ENCODE measurements at regions not wholly inside any gene's neighbourhood (a gene's known extent, or its start where the extent isn't known, plus 50 kb on each side); places are given as distances from the start of the nearest gene placed in this dataset.
"Not testable (repeated sequence)": the region's sequence is repeated elsewhere in the genome, so short reads cannot be mapped to it uniquely, and the experiment has no call there.

DNA sequence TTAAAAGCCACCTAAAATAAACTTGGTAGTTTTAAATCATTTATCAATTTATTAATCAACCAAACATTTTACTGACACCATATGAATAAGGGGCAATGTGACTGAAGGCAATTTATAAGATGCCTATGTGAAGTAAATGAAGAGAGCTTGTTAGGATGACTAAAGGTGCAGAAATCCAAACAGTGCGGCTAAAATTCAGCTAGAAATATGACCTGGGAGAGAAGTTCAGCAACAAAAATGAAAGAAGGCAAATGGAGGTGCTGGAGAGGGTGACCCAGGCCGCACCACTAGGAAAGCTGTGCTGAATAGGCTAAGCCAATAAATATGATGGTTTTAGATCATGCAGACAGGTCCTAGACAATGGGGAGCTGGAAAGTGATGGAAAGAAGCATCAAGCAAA lies 403.7 kb downstream of the BTG1 start:
- Histone ChIP-seq H3K79me2 (ENCODE audit: low read length) (no peaks in the 10 kb centered on the region), H3K27me3 (replicated peaks; ENCODE audit: insufficient read depth, low read length) (no peaks in the 10 kb centered on the region), H4K20me1 (ENCODE audit: insufficient read depth, low read length) (no peaks in the 10 kb centered on the region), H3K9me3 (replicated peaks; ENCODE audit: insufficient read depth, low read length) (no peaks in the 10 kb centered on the region), H3K9ac (ENCODE audit: low read length) (no peak overlapping the region), H2AFZ (ENCODE audit: low read length) (no peak overlapping the region), H3F3A (ENCODE audit: insufficient read depth, low read length) (no peaks in the 10 kb centered on the region), H3K4me2 (ENCODE audit: low read depth, low read length) (no peak overlapping the region), H3K4me1 (ENCODE audit: low read length) (no peaks in the 10 kb centered on the region), H3K9me2 (replicated peaks; ENCODE audit: insufficient read depth, low read length) (no peaks in the 10 kb centered on the region; the same call in 1 of the 2 replicates), H3K36me3 (replicated peaks; ENCODE audit: insufficient read depth, low read length) (no peaks in the 10 kb centered on the region), H3K27ac (ENCODE audit: low read length) (no peak overlapping the region), H3K4me3 (ENCODE audit: low read length) (no peak overlapping the region)
- TF ChIP-seq EZH2 (optimal IDR thresholded peaks at IDR 0.05; ENCODE audit: low read depth, low read length), result no peak
- TF ChIP-seq, protein P1, sequence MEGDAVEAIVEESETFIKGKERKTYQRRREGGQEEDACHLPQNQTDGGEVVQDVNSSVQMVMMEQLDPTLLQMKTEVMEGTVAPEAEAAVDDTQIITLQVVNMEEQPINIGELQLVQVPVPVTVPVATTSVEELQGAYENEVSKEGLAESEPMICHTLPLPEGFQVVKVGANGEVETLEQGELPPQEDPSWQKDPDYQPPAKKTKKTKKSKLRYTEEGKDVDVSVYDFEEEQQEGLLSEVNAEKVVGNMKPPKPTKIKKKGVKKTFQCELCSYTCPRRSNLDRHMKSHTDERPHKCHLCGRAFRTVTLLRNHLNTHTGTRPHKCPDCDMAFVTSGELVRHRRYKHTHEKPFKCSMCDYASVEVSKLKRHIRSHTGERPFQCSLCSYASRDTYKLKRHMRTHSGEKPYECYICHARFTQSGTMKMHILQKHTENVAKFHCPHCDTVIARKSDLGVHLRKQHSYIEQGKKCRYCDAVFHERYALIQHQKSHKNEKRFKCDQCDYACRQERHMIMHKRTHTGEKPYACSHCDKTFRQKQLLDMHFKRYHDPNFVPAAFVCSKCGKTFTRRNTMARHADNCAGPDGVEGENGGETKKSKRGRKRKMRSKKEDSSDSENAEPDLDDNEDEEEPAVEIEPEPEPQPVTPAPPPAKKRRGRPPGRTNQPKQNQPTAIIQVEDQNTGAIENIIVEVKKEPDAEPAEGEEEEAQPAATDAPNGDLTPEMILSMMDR (IDR thresholded peaks at IDR 0.05; ENCODE audit: low read length), result no peak
- TF ChIP-seq EZH2phosphoT487 (IDR thresholded peaks at IDR 0.05; ENCODE audit: low read length), result no peak
- no peak for DNase-seq

DNA sequence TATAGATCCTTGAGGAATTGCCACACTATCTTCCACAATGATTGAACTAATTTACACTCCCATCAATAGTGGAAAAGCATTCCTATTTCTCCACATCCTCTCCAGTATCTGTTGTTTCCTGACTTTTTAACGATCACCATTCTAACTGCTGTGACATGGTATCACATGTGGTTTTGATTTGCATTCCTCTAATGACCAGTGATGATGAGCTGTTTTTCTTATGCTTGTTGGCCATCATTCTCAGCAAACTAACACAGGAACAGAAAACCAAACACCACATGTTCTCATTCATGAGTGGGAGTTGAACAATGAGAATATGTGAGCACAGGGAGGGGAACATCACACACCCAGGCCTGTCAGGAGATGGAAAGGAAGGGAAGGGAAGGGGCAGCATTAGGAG lies 411.8 kb downstream of the BTG1 start:
- H3K9ac ChIP-seq (ENCODE audit: low read length); DNase-seq; H3K4me1 ChIP-seq (ENCODE audit: low read length); H3F3A ChIP-seq (ENCODE audit: insufficient read depth, low read length); H3K9me2 ChIP-seq (replicated peaks; ENCODE audit: insufficient read depth, low read length); H2AFZ ChIP-seq (ENCODE audit: low read length); H3K36me3 ChIP-seq (replicated peaks; ENCODE audit: insufficient read depth, low read length); H3K9me3 ChIP-seq (replicated peaks; ENCODE audit: insufficient read depth, low read length); H4K20me1 ChIP-seq (ENCODE audit: insufficient read depth, low read length); H3K4me2 ChIP-seq (ENCODE audit: low read depth, low read length); H3K79me2 ChIP-seq (ENCODE audit: low read length); H3K27me3 ChIP-seq (replicated peaks; ENCODE audit: insufficient read depth, low read length); H3K27ac ChIP-seq (ENCODE audit: low read length); H3K4me3 ChIP-seq (ENCODE audit: low read length): not testable (repeated sequence)

- no peak for TF ChIP-seq EZH2phosphoT487 (IDR thresholded peaks at IDR 0.05; ENCODE audit: low read length)
- TF ChIP-seq EZH2 (optimal IDR thresholded peaks at IDR 0.05; ENCODE audit: low read depth, low read length), result no peak
- TF ChIP-seq, protein P1 (IDR thresholded peaks at IDR 0.05; ENCODE audit: low read length), result no peak
- no peak overlapping the region for H3K4me2 ChIP-seq (ENCODE audit: low read depth, low read length)
- H3K9me3 ChIP-seq (replicated peaks; ENCODE audit: insufficient read depth, low read length), result no peaks in the 10 kb centered on the region
- H3K36me3 ChIP-seq (replicated peaks; ENCODE audit: insufficient read depth, low read length), result no peaks in the 10 kb centered on the region
- no peaks in the 10 kb centered on the region for H3K79me2 ChIP-seq (ENCODE audit: low read length)
- H2AFZ ChIP-seq (ENCODE audit: low read length), result no peak overlapping the region
- no peak for DNase-seq
- no peaks in the 10 kb centered on the region for H3K27me3 ChIP-seq (replicated peaks; ENCODE audit: insufficient read depth, low read length)
- no peak overlapping the region for H3K9ac ChIP-seq (ENCODE audit: low read length)
- no peaks in the 10 kb centered on the region for H3K4me1 ChIP-seq (ENCODE audit: low read length)
- H4K20me1 ChIP-seq (ENCODE audit: insufficient read depth, low read length), result no peaks in the 10 kb centered on the region
- H3F3A ChIP-seq (ENCODE audit: insufficient read depth, low read length), result no peaks in the 10 kb centered on the region
- H3K27ac ChIP-seq (ENCODE audit: low read length), result no peak overlapping the region
- no peaks in the 10 kb centered on the region for H3K9me2 ChIP-seq (replicated peaks; ENCODE audit: insufficient read depth, low read length)
- no peak overlapping the region for H3K4me3 ChIP-seq (ENCODE audit: low read length)
These were observed 413.6 kb downstream of the BTG1 start for GRCh38 chr12:91732086-91732485.

DNA sequence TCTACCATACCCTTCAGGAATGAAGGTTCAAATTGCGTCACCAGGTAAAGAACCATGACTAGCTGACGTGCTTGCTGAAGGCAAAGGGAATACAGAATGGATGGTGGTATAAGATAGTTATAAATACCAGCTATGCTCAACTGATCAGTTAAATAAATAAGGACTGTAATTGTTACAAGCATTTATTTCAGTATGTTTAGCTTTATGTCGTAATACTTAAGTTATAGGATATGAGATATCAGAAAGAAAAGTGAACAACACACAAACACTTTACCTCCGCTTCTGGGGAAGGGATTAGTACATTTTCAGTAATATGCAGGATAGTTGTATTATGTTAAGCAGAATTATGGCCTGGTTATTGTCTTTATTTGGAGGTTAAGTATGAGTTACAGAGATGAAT lies 416.1 kb downstream of the BTG1 start:
- Histone ChIP-seq H3K4me1 (ENCODE audit: low read length) (no peaks in the 10 kb centered on the region), H4K20me1 (ENCODE audit: insufficient read depth, low read length) (no peaks in the 10 kb centered on the region), H3K36me3 (replicated peaks; ENCODE audit: insufficient read depth, low read length) (no peaks in the 10 kb centered on the region), H3K79me2 (ENCODE audit: low read length) (no peaks in the 10 kb centered on the region), H3K9me3 (replicated peaks; ENCODE audit: insufficient read depth, low read length) (no peaks in the 10 kb centered on the region), H3K27me3 (replicated peaks; ENCODE audit: insufficient read depth, low read length) (no peaks in the 10 kb centered on the region), H3K9me2 (replicated peaks; ENCODE audit: insufficient read depth, low read length) (no peaks in the 10 kb centered on the region), H3K4me3 (ENCODE audit: low read length) (no peak overlapping the region), H3K27ac (ENCODE audit: low read length) (no peak overlapping the region), H3K9ac (ENCODE audit: low read length) (no peak overlapping the region), H3F3A (ENCODE audit: insufficient read depth, low read length) (no peaks in the 10 kb centered on the region), H3K4me2 (ENCODE audit: low read depth, low read length) (no peak overlapping the region), H2AFZ (ENCODE audit: low read length) (no peak overlapping the region)
- no peak for DNase-seq
- TF ChIP-seq, protein P1 (IDR thresholded peaks at IDR 0.05; ENCODE audit: low read length), result no peak
- no peak for TF ChIP-seq EZH2 (optimal IDR thresholded peaks at IDR 0.05; ENCODE audit: low read depth, low read length)
- TF ChIP-seq EZH2phosphoT487 (IDR thresholded peaks at IDR 0.05; ENCODE audit: low read length), result no peak
